PFSK-1 (cell line): ENCODE measurements at regions not wholly inside any gene's neighbourhood (a gene's known extent, or its start where the extent isn't known, plus 50 kb on each side); places are given as distances from the start of the nearest gene placed in this dataset.

Experiments used
- POLR2AphosphoS5 ChIP-seq: IDR thresholded peaks from 2 replicates; pipeline ENCODE4 v1.6.1; 2012; ENCODE audit warnings: low read depth, mild to moderate bottlenecking, control low read depth, low read length, moderate library complexity
- TAF1 ChIP-seq: IDR thresholded peaks from 2 replicates; pipeline ENCODE4 v1.6.1; 2012; ENCODE audit warnings: low read length, control low read depth, borderline replicate concordance; ENCODE audit not compliant: insufficient read depth

DNA sequence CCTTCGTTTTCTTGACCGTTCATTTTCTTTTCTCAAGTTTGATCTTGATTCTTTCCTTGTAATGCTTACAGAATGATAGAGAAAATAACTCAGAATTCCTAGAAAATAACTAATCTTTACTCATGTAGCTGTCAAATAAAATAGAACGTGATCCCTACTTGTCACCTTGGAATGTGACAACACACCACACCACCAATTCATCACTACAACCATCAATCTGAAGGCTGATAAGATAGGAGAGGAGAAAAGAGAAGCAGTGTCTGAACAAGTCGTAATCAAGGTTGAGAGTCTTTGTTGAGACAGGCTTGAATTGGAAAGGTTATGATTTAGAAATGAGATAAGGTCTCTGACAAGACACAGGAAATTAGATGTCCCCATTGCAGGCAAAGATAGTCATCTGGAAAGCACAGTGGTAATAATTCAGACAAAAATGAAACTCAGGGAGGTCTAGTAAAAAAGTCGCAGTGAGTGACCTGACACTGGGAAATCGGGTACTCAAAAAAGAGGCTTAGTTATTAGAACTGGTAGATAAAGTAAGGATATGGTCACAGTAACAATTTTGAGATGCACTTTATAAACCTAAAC, 456.2 kb downstream of the FAT4 start:
- TF ChIP-seq POLR2AphosphoS5, result no peak
- TF ChIP-seq TAF1, result no peak
